BJ (cell line): ENCODE measurements at regions not wholly inside any gene's neighbourhood (a gene's known extent, or its start where the extent isn't known, plus 50 kb on each side); places are given as distances from the start of the nearest gene placed in this dataset.

Experiments used
- CTCF ChIA-PET: fragments of 350-600 bp; formaldehyde crosslinking; extraction: SDS; loops from one replicate; lab custom pipeline; 2021; ENCODE audit warnings: antibody characterized with exemption, inconsistent platforms; lab: Yijun Ruan, JAX
- POLR2A ChIA-PET: fragments of 300-600 bp; sonication (Branson Sonifier 250); formaldehyde crosslinking; extraction: SDS; loops from one replicate; lab custom pipeline; 2021; ENCODE audit warnings: antibody characterized with exemption; lab: Charles Lee
- DNase-seq: peaks from one replicate; pipeline ENCODE4 v3.0.0-alpha.2; 2011; ENCODE audit warnings: low read depth
- H3K27me3 ChIP-seq: 2 replicates; pipeline ENCODE4 v1.6.0; 2011; ENCODE audit warnings: low read length; ENCODE audit not compliant: control insufficient read depth, insufficient read depth
- H3K36me3 ChIP-seq: 2 replicates; pipeline ENCODE4 v1.5.1; 2011; ENCODE audit warnings: low read length; ENCODE audit not compliant: control insufficient read depth, insufficient read depth
- H3K4me3 ChIP-seq: 2 replicates; pipeline ENCODE4 v1.5.1; 2011; ENCODE audit warnings: low read depth, mild to moderate bottlenecking, control low read depth, low read length
- TF ChIP-seq, protein P1 (sequence below): IDR thresholded peaks from 2 replicates; pipeline ENCODE4 v1.5.1; 2011; ENCODE audit warnings: low read depth, mild to moderate bottlenecking, control low read depth, inconsistent platforms, low read length, moderate library complexity; ENCODE audit not compliant: insufficient read depth

DNA sequence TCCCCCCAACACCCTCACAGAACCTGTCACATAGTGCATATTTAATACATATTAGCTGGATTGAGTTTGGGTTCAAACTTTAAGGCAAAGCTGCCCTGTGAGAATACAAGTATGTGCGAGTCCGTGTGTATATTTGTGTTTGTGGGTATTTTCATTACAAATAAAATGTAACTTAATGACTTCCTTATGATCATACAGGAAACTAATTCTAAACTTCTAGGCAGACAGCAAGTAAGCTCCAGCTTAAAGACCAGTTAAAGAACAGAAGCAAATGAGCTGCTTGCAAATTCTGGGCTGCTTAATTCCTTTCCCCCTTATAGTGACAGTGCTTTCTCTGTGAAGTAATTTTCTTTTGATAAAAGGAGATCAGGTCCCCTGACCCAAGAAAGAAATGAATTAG is 437.6 kb downstream of the TTLL7 start:
- no peaks in the 10 kb centered on the region for H3K36me3 ChIP-seq
- ChIA-PET CTCF (no interaction called here), POLR2A (no interaction called here)
- no peak overlapping the region for H3K4me3 ChIP-seq
- DNase-seq, result no peak
- TF ChIP-seq, protein P1, sequence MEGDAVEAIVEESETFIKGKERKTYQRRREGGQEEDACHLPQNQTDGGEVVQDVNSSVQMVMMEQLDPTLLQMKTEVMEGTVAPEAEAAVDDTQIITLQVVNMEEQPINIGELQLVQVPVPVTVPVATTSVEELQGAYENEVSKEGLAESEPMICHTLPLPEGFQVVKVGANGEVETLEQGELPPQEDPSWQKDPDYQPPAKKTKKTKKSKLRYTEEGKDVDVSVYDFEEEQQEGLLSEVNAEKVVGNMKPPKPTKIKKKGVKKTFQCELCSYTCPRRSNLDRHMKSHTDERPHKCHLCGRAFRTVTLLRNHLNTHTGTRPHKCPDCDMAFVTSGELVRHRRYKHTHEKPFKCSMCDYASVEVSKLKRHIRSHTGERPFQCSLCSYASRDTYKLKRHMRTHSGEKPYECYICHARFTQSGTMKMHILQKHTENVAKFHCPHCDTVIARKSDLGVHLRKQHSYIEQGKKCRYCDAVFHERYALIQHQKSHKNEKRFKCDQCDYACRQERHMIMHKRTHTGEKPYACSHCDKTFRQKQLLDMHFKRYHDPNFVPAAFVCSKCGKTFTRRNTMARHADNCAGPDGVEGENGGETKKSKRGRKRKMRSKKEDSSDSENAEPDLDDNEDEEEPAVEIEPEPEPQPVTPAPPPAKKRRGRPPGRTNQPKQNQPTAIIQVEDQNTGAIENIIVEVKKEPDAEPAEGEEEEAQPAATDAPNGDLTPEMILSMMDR, result no peak
- H3K27me3 ChIP-seq, result no peaks in the 10 kb centered on the region

DNA sequence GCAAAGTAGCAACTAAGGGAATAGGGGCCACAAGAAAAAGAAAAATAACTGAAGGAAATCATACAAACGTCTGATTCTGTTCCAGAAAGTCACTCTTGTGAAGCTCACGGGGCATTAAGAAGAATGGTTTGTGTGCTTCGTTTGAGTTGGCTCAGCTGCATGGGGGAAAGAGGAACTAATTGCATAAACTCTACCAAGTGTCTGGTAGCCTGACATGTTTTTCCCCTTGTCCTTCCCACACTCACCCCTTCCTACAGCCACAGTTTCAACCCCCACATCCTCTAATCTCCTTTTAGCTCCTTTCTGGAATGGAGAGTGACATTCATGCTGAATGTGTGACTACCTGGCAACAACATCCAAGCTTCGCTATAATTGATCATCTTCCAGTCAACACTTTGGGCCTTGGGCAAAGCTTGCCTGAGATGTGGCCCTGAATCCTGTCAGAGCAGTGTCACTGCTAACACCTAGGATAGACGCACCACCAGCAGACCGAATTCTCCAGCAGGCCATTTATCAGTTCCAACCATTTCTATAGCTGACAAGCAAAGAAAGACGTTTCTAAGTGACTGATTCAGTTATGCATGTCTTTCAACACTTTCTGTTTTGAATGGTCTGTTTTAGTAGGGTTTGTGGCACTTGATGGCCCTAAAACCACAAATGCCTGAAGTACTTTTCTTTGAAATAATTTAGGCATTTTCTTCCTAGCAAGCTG is 439.6 kb downstream of the TTLL7 start:
- DNase-seq, result no peak
- no peak overlapping the region for H3K4me3 ChIP-seq
- H3K27me3 ChIP-seq, result no peaks in the 10 kb centered on the region
- CTCF ChIA-PET, result interaction anchor here (0.6 to 1.7 kb wide), 2 partner anchors 39 to 178 kb away, joined by 3 read pairs; no protein-coding TSS in a partner anchor
- TF ChIP-seq, protein P1, result no peak
- no peaks in the 10 kb centered on the region for H3K36me3 ChIP-seq
- POLR2A ChIA-PET, result no interaction called here

- TF ChIP-seq, protein P1, result no peak
- CTCF ChIA-PET, result no interaction called here
- POLR2A ChIA-PET, result no interaction called here
- H3K4me3 ChIP-seq, result no peak overlapping the region
- no peak for DNase-seq
- H3K36me3 ChIP-seq, result no peaks in the 10 kb centered on the region
- H3K27me3 ChIP-seq, result no peaks in the 10 kb centered on the region
Measured at GRCh38 chr1:83555871-83556270, 443.1 kb downstream of the TTLL7 start.

DNA sequence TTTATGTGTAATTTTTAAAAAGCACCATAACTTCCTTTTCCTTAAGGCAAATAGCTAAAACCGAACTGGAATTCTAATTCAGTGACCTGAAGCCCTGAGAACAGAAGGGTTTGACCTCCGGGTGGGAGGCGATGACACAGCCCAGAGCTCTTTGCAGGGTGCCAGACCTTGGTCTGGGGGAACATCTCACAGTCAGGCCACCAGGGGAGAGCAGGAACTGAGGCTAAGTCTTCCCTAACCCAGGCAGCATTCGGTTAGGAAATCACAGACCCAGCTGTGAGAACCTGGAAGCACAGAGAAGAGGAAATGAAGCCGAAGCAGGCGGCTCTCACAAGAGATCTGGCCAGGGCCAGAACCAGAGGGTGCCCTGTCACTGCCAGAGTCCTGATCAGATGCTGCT is 444.8 kb downstream of the TTLL7 start:
- Histone ChIP-seq H3K4me3 (no peak overlapping the region), H3K27me3 (no peaks in the 10 kb centered on the region), H3K36me3 (no peaks in the 10 kb centered on the region)
- TF ChIP-seq, protein P1, result no peak
- POLR2A ChIA-PET, result no interaction called here
- no peak for DNase-seq
- CTCF ChIA-PET, result no interaction called here

GRCh38 chr1:83552820-83553219 is 446.1 kb downstream of the TTLL7 start:
- CTCF ChIA-PET, result no interaction called here
- no peak for DNase-seq
- POLR2A ChIA-PET, result no interaction called here
- TF ChIP-seq, protein P1, result no peak
- H3K27me3 ChIP-seq, result no peaks in the 10 kb centered on the region
- H3K36me3 ChIP-seq, result no peaks in the 10 kb centered on the region
- H3K4me3 ChIP-seq, result no peak overlapping the region
